Progenitor cell of endocrine pancreas (in vitro differentiated cells): ENCODE measurements at regions not wholly inside any gene's neighbourhood (a gene's known extent, or its start where the extent isn't known, plus 50 kb on each side); places are given as distances from the start of the nearest gene placed in this dataset.

ENCODE experiments used
- DNase-seq: peaks from one replicate; pipeline ENCODE4 v3.0.0; 2021; ENCODE audit warnings: low spot score; ENCODE audit not compliant: unreplicated experiment
- H3K27ac Mint-ChIP-seq: 2 replicates; pipeline ENCODE4 v1.8.0; 2021; ENCODE audit warnings: mild to moderate bottlenecking, moderate library complexity, mixed read lengths
- H3K27me3 Mint-ChIP-seq: 2 replicates; pipeline ENCODE4 v1.8.0; 2021; ENCODE audit warnings: mixed read lengths
- H3K36me3 Mint-ChIP-seq: 2 replicates; pipeline ENCODE4 v1.8.0; 2022; ENCODE audit warnings: mixed read lengths; ENCODE audit not compliant: insufficient read depth
- H3K4me1 Mint-ChIP-seq: 2 replicates; pipeline ENCODE4 v1.8.0; 2021; ENCODE audit warnings: low read depth, mixed read lengths
- H3K4me3 Mint-ChIP-seq: 2 replicates; pipeline ENCODE4 v1.8.0; 2021; ENCODE audit warnings: low read depth, mild to moderate bottlenecking, moderate library complexity, mixed read lengths
- H3K9me3 Mint-ChIP-seq: 2 replicates; pipeline ENCODE4 v1.8.0; 2021; ENCODE audit warnings: low read depth, mixed read lengths
- TF ChIP-seq, protein P1 (sequence below): fragments of 200-600 bp; sonication (generic); IDR thresholded peaks from one replicate; pipeline ENCODE4 v1.5.0; 2021; ENCODE audit warnings: antibody characterized with exemption, mild to moderate bottlenecking; ENCODE audit not compliant: unreplicated experiment

DNA sequence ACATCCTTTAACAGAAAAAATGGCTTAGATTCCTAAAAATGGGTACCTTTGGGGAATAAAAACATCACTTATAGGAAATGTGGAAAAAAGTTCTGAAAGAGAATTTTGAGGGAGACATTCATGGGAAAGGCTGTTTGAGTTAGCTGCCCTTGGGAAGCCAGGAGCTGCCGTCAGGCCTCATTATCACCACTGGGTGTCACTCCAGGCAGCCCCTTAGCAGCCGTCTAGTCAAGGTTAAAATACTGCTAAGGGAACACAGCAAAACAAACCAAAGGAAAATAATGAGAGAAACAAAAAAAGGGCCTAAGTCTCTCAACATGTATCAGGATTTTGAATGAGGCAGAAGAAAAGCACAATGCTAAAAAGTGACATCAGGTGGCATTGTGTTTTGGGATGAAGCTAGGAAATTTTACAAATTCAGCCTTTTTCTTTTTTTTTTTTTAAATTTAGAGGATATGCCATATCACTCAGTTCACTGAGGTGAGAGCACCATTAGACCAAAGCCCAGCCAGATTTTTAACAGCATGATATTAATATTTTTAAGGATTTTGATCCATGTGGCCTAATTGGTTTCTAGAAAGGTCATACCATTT is 235.3 kb downstream of the GPAT3 start:
- DNase-seq: peak; percentile 21
- H3K9me3 Mint-ChIP-seq: peaks cover 3% of the 10 kb centered on the region
- peaks cover 2% of the 10 kb centered on the region for H3K4me1 Mint-ChIP-seq
- H3K27me3 Mint-ChIP-seq: peaks cover 2% of the 10 kb centered on the region
- H3K36me3 Mint-ChIP-seq: no peaks in the 10 kb centered on the region
- H3K4me3 Mint-ChIP-seq: no peak overlapping the region
- H3K27ac Mint-ChIP-seq: no peak overlapping the region
- TF ChIP-seq, protein P1, sequence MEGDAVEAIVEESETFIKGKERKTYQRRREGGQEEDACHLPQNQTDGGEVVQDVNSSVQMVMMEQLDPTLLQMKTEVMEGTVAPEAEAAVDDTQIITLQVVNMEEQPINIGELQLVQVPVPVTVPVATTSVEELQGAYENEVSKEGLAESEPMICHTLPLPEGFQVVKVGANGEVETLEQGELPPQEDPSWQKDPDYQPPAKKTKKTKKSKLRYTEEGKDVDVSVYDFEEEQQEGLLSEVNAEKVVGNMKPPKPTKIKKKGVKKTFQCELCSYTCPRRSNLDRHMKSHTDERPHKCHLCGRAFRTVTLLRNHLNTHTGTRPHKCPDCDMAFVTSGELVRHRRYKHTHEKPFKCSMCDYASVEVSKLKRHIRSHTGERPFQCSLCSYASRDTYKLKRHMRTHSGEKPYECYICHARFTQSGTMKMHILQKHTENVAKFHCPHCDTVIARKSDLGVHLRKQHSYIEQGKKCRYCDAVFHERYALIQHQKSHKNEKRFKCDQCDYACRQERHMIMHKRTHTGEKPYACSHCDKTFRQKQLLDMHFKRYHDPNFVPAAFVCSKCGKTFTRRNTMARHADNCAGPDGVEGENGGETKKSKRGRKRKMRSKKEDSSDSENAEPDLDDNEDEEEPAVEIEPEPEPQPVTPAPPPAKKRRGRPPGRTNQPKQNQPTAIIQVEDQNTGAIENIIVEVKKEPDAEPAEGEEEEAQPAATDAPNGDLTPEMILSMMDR: peak; percentile 80

DNA sequence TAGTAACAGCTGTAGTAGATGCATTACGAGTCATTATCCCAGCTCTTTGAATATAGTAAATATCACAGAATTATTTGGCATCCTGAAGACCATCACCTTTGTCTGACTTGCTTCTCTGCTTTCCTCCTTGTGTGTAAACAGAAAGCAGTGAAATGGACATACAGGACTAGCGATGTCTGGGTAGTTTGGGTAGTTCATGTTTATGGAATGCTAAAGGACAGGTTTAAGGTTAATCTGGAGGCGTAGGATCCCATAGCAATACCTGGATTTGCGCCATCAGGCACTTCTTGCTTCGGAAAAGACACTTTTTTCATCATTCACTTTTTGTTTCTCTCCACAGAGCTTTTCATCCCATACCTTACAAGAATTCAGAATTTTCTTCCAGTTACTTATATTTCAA is 232.2 kb downstream of the GPAT3 start:
- Mint-ChIP-seq H3K4me1 (peaks cover 2% of the 10 kb centered on the region), H3K4me3 (no peak overlapping the region), H3K27me3 (peaks cover 2% of the 10 kb centered on the region), H3K27ac (no peak overlapping the region), H3K9me3 (no peaks in the 10 kb centered on the region), H3K36me3 (no peaks in the 10 kb centered on the region)
- DNase-seq: no peak
- TF ChIP-seq, protein P1: no peak

DNA sequence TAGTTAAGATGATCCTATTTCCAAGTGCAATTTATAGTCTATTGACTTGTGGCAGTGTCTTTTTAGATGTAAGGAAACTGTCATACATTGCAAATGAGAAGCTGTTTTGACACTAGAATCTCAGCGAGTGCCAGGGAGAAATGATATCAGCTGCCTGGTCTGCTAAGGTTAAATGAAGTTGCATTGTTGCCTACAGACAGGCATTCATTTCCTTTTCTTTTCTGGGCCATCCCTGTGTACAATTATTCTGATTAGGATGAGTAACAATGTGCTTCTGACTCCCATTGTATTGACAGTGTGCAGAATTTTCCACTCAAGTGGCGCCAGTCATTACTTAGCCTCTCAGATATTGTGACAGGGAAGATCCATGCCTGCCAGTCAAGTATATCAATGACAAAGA is 231.2 kb downstream of the GPAT3 start:
- no peak overlapping the region for H3K4me3 Mint-ChIP-seq
- DNase-seq: no peak
- no peak overlapping the region for H3K27ac Mint-ChIP-seq
- H3K4me1 Mint-ChIP-seq: peaks cover 2% of the 10 kb centered on the region
- no peaks in the 10 kb centered on the region for H3K36me3 Mint-ChIP-seq
- TF ChIP-seq, protein P1: no peak
- H3K9me3 Mint-ChIP-seq: no peaks in the 10 kb centered on the region
- peaks cover 2% of the 10 kb centered on the region for H3K27me3 Mint-ChIP-seq

DNA sequence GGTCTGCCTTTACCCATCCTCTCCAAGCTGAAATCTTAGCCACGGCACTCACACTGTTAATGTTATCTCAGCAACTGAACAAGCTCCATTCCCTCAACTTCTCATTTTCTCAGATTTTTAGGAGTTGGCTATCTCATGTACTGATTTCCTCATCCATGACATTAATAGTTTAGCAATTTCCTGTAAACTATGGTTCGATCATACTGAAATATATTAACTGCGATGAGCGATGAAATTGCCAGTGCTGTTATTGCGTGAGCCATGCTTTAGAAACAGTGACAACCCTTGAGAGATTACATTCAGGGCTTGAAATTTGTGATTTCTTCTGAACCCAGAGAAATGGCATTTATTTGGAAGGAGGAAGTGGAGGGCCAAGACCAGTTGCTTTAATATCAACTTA is 223.7 kb downstream of the GPAT3 start:
- TF ChIP-seq, protein P1: no peak
- peaks cover 10% of the 10 kb centered on the region for H3K27me3 Mint-ChIP-seq
- H3K9me3 Mint-ChIP-seq: no peaks in the 10 kb centered on the region
- no peak overlapping the region for H3K4me3 Mint-ChIP-seq
- DNase-seq: no peak
- H3K36me3 Mint-ChIP-seq: no peaks in the 10 kb centered on the region
- H3K27ac Mint-ChIP-seq: no peak overlapping the region
- H3K4me1 Mint-ChIP-seq: peaks cover 3% of the 10 kb centered on the region

DNA sequence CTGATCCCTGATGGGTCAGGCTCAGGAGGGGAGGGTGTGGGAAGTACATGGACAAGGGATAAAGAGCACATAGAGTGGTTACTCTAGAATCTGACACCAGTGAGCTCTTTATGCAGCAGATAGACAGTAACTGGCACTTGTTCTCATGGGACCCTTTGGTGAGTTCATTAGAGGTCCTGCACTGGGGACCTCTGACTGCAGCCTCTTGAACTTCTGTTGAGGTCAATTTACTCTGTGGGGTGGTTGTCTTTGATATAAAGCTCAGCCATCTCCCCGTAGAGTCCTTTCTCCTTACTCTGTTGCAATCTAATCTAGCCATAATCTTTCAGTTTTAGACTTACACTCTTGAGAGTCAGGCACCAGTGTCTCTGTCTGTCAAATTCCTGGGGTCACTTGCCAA is 222.4 kb downstream of the GPAT3 start:
- Mint-ChIP-seq H3K27ac (no peak overlapping the region), H3K4me3 (no peak overlapping the region), H3K36me3 (no peaks in the 10 kb centered on the region), H3K9me3 (no peaks in the 10 kb centered on the region), H3K4me1 (peaks cover 3% of the 10 kb centered on the region), H3K27me3 (peaks cover 10% of the 10 kb centered on the region)
- TF ChIP-seq, protein P1: no peak
- no peak for DNase-seq
